Right lung (tissue), 2 donors: ENCODE measurements at regions not wholly inside any gene's neighbourhood (a gene's known extent, or its start where the extent isn't known, plus 50 kb on each side); places are given as distances from the start of the nearest gene placed in this dataset.
"Not testable (repeated sequence)": the region's sequence is repeated elsewhere in the genome, so short reads cannot be mapped to it uniquely, and the experiment has no call there.

Experiments
- DNase-seq, 2 donors: peaks; one replicate each; pipeline ENCODE4 v3.0.0-alpha.2; 2013

DNA sequence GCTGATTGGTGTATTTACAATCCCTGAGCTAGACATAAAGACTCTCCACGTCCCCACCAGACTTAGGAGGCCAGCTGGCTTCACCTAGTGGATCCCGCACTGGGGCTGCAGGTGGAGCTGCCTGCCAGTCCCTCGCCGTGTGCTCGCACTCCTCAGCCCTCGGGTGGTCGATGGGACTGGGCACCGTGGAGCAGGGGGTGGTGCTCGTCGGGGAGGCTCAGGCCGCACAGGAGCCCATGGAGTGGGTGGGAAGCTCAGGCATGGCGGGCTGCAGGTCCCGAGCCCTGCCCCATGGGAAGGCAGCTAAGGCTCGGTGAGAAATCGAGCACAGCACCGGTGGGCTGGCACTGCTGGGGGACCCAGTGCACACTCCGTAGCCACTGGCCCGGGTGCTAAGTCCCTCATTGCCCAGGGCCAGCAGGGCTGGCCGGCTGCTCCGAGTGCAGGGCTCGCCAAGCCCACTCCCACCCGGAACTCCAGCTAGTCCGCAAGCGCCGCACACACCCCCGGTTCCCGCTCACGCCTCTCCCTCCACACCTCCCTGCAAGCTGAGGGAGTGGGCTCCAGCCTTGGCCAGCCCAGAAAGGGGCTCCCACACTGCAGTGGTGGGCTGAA is 1441.2 kb upstream of the ACVR2A start:
- not testable (repeated sequence) for DNase-seq

DNA sequence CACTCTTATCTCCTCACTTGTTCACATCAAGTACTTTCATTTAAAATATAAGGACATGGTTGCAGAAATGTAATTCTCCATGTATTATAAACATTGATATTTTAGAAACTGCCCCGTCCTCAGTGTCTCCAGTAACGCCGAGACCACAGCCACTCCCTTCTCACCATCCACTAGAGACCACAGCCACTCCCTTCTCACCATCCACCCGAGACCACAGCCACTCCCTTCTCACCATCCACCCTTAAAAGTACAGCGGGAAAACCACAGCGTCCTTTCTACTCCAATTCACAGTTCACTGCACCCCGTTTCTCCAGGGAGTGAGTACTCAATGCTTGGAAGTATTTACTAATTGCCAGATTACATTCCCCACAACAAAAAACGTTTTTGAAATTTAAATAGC is 1452.2 kb upstream of the ACVR2A start:
- DNase-seq: no peak

- DNase-seq: no peak
Observed at GRCh38 chr2:146392186-146392585, 1452.6 kb upstream of the ACVR2A start.

DNA sequence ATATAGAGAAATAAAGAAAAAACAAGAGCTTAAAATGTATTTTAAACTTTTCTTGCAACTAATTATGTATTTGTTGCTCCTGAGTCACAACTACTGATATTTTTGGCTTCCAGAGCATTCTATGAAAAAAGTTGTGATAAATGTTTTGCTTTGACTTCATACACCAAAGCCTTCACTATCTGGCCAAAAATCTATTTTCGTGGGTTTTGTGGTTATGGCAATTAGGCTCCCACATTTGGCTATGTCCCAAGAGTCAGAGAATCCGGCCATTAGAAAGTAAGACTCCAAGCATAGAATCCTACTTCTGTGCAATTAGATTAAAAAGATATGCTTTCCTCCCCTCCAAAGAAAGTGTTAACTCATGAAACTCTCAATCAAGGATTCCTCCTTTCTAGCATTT is 1456.1 kb upstream of the ACVR2A start:
- DNase-seq: no peak

GRCh38 chr2:146386096-146386495 is 1458.7 kb upstream of the ACVR2A start:
- DNase-seq: peak; percentile 21

GRCh38 chr2:146385031-146385430 is 1459.8 kb upstream of the ACVR2A start:
- no peak for DNase-seq

GRCh38 chr2:146376511-146377064 is 1468.2 kb upstream of the ACVR2A start:
- no peak for DNase-seq

DNA sequence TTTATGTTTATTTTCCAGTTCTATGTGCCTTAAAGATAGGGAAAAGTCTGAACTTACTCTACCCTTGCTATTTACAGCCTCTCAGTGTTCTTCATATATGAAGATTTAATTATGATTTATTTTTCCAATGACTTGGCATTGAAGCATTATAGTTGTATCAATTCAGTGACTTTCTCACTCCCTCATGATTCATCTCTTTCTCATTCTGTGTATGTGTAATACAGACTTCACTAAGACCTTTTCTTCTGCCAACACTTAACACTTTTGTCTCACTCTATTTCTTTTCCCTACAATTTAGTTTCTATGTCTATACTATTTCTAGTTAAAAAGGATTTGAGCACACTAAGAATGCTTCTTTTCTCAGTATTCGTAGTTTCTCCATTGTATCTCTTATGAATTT is 1470.3 kb upstream of the ACVR2A start:
- DNase-seq: no peak

DNA sequence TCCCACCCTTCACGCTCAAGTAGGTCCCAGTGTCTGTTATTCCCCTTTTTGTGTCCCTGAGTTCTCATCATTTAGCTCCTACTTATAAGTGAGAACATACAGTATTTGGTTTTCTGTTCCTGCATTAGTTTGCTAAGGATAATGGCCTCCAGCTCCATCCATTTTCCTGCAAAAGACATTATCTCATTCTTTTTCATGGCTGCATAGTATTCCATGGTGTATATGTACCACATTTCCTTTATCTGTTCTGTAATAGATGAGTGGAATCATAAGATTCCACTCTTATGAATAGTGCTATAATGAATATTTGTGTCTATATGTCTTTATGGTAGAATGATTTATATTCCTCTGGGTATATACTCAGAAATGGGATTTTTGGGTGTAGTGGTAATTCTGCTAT is 1473.5 kb upstream of the ACVR2A start:
- DNase-seq: not testable (repeated sequence)

- DNase-seq: no peak
Observed at GRCh38 chr2:146370826-146371225, 1474.0 kb upstream of the ACVR2A start.

GRCh38 chr2:146366276-146366675 is 1478.6 kb upstream of the ACVR2A start:
- DNase-seq: no peak

DNA sequence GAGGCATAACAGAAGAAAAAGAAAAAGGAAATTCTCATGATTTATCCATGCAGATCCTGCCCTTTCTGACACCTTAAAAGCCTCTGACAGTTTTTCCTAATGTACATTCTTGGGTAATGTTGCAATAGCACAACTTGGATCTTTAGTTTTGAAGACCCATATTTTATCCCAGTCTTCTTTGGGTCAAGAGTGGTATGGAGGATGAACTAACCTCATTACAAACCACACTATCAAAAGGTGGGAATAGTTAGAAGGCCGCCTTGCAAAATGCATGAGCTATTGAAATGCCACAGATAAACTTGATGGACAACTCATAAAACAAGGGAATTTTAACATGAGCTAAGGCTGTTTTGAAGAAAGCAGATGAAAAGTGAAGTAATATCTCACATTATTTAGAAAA is 1479.8 kb upstream of the ACVR2A start:
- DNase-seq: no peak

- DNase-seq: no peak
Observed at GRCh38 chr2:146363731-146364130, 1481.1 kb upstream of the ACVR2A start.

DNA sequence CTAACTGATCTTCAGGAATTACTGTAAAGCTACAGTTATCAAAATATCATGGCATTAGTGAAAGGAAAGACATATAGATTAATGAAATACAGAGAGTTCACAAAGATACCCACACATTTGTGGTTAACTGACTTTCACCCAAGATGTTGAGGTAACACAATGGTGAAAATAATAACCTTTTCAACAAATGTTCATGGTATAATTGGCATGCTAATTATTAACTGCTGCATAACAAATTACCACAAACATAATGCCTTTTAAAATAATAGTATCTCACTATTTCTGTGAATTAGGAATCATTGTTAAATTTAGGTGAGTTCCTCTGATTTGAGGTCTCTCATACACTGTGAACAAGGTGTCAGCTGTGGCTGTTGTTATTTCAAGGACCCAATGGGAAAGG is 1493.1 kb upstream of the ACVR2A start:
- no peak for DNase-seq

DNA sequence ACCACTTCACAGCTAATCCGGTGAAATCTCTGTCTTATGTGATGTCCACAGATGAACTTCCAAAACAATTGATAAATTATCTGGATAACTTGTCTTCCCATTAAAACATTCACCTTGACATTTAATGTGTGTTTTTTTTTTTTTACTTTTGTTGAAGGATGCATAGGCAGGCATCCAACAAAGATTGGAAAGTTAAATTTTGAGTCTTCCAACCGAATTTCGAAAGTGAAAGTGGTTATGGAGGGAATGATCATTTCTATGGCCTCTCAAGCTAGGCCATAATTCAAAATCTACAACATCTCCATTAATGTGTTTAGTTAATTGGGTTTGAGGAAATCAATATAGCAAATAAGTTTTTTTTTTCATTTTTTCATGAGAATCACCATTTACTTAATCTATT is 1495.5 kb upstream of the ACVR2A start:
- no peak for DNase-seq

DNA sequence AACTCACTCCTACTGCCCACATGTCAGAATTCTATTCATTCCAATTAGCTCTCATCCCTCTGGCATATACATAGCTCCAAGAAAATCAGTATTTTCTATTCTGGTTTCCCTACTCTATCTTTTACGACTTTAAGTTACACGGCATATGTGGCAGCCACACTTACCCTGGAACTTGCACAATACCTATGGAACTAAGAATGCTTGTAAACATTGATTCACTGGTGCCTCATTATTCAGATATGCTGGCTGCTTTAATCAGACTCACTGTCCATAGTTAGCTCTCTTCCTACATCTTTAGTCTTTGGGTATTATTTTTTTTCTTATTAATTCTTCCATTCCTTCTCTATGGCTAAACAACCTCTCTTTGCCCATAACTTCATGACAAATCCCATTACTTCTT is 1519.9 kb upstream of the ACVR2A start:
- DNase-seq: no peak

DNA sequence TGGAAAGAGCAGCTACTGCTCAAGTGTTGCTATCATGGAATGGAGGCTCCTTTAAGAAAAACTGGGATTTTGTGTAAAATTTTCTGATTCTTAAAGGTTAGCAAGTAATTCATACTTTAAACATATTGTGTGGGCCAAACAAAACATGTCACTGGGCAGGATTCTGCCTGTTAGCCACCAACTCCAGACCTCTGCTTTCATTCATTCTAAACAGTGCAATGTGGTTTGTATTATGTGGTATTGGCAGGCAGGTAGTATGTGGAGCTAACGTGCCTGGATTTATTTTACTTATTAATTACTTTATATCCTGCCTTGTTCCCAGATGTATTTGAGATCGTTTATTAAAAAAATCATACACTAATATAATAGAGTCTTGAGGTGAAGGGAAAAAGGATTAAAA is 1521.3 kb upstream of the ACVR2A start:
- DNase-seq: no peak

GRCh38 chr2:146321175-146321574 is 1523.7 kb upstream of the ACVR2A start:
- peak; percentile 50 to 57 for DNase-seq

DNA sequence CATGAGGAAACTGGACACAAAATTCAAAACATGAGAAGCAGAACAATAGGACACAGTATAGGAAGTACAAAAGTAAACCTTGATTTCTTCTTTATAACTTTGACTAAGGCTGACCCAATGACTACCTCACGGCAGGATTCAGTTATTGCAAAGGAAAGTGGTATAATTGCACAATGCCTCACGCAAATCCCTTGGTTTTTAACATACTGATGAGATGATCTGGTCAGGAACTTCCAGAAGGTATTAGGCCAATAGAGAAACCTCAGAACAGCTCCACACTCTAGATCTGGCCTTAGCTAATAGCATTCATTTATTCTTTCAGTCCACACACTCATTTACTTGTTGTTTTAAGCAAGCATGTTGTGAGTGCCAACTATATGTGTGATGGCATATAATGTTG is 1526.9 kb upstream of the ACVR2A start:
- no peak for DNase-seq

DNA sequence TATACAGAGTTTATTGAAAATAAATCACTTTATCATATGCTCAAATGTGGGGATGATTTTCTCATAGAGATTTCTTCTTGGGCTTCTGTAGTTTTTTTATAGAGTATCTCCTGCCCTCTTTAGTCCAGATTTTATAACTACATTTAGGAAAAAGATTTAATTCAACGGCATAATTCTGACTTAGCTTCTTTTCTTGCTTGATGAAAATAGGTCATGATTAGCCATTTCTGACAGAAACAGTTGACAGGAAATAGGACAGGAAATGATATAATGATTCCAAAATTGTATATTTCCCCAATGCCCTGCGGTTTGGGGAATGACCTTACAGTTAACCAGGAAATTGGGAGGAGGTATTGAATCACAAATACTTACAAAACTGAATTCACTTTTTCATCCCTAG is 1531.9 kb upstream of the ACVR2A start:
- peak; percentile 27 to 36 for DNase-seq

GRCh38 chr2:146305164-146305563 is 1539.7 kb upstream of the ACVR2A start:
- DNase-seq: no peak

DNA sequence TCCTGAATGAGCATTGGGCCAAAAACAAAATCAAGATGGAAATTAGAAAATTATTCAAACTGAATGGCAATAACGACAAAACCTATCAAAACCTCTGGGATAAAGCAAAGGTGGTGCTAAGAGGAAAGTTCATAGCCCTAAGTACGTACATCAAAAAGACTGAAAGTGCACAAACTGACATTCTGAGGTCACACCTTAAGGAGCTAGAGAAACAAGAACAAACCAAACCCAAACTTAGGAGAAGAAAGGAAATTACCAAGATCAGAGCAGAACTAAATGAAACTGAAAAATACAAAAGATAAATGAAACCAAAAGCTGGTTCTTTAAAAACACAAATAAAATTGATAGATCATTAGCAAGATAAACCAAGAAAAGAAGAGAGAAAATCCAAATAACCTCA is 1543.5 kb upstream of the ACVR2A start:
- DNase-seq: no peak

- DNase-seq: no peak
Observed at GRCh38 chr2:146295080-146295670, 1549.7 kb upstream of the ACVR2A start.

- no peak for DNase-seq
Observed at GRCh38 chr2:146287281-146287680, 1557.5 kb upstream of the ACVR2A start.
